HG03565 (cell line): ENCODE measurements at regions not wholly inside any gene's neighbourhood (a gene's known extent, or its start where the extent isn't known, plus 50 kb on each side); places are given as distances from the start of the nearest gene placed in this dataset.

Experiments used
- ATAC-seq: cut with Tn5 transposase; IDR thresholded peaks from one replicate; pipeline ENCODE4 v1.9.1; 2021; ENCODE audit warnings: mild to moderate bottlenecking, moderate library complexity; ENCODE audit not compliant: unreplicated experiment

GRCh38 chr3:18648159-18648558 lies 223.0 kb upstream of the SATB1 start:
- no peak for ATAC-seq

GRCh38 chr3:18645619-18646018 lies 220.5 kb upstream of the SATB1 start:
- no peak for ATAC-seq

- ATAC-seq, result no peak
Measured at GRCh38 chr3:18643281-18643680, 218.1 kb upstream of the SATB1 start.

GRCh38 chr3:18641916-18642315 lies 216.8 kb upstream of the SATB1 start:
- ATAC-seq, result no peak

- ATAC-seq, result no peak
Measured at GRCh38 chr3:18635215-18635614, 210.1 kb upstream of the SATB1 start.

- no peak for ATAC-seq
Measured at GRCh38 chr3:18634461-18634860, 209.3 kb upstream of the SATB1 start.

GRCh38 chr3:18633002-18633401 lies 207.9 kb upstream of the SATB1 start:
- no peak for ATAC-seq

GRCh38 chr3:18630295-18630694 lies 205.2 kb upstream of the SATB1 start:
- no peak for ATAC-seq

- no peak for ATAC-seq
Measured at GRCh38 chr3:18625085-18625484, 199.9 kb upstream of the SATB1 start.

- no peak for ATAC-seq
Measured at GRCh38 chr3:18623220-18623619, 198.1 kb upstream of the SATB1 start.

- ATAC-seq, result no peak
Measured at GRCh38 chr3:18618723-18619122, 193.6 kb upstream of the SATB1 start.

- ATAC-seq, result no peak
Measured at GRCh38 chr3:18611991-18612390, 186.9 kb upstream of the SATB1 start.

GRCh38 chr3:18609187-18609586 lies 184.0 kb upstream of the SATB1 start:
- no peak for ATAC-seq

- no peak for ATAC-seq
Measured at GRCh38 chr3:18597919-18598318, 172.8 kb upstream of the SATB1 start.

- no peak for ATAC-seq
Measured at GRCh38 chr3:18593231-18593630, 168.1 kb upstream of the SATB1 start.

GRCh38 chr3:18591120-18591519 lies 166.0 kb upstream of the SATB1 start:
- no peak for ATAC-seq

- no peak for ATAC-seq
Measured at GRCh38 chr3:18586076-18586475, 160.9 kb upstream of the SATB1 start.

GRCh38 chr3:18585004-18585968 lies 160.1 kb upstream of the SATB1 start:
- no peak for ATAC-seq

GRCh38 chr3:18580268-18580667 lies 155.1 kb upstream of the SATB1 start:
- ATAC-seq, result no peak

GRCh38 chr3:18579661-18580060 lies 154.5 kb upstream of the SATB1 start:
- ATAC-seq, result no peak

GRCh38 chr3:18575573-18575972 lies 150.4 kb upstream of the SATB1 start:
- no peak for ATAC-seq

GRCh38 chr3:18572809-18573208 lies 147.7 kb upstream of the SATB1 start:
- no peak for ATAC-seq

- no peak for ATAC-seq
Measured at GRCh38 chr3:18567293-18567692, 142.2 kb upstream of the SATB1 start.
